ENCODE measurements at regions not wholly inside any gene's neighbourhood (a gene's known extent, or its start where the extent isn't known, plus 50 kb on each side); places are given as distances from the start of the nearest gene placed in this dataset.

DNA sequence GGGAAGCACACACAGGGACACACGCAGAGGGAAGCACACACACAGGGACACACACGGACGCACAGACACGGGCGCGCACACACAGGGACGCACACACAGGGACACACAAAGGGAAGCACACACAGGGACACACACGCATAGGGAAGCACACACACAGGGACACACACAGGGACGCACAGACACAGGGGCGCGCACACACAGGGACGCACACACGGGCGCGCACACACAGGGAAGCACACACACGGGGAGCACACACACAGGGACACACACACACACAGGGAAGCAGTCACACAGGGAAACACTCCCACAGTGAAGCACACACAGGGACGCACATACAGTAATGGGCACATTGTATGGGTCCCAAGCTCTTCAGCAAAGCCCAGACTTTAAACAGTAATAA is 685.3 kb downstream of the TRIML1 start:
- no peak for DNase-seq (ENCODE audit: low read depth)
- H3K4me3 ChIP-seq (ENCODE audit: control insufficient read depth, low read depth, low read length) = no peak overlapping the region

DNA sequence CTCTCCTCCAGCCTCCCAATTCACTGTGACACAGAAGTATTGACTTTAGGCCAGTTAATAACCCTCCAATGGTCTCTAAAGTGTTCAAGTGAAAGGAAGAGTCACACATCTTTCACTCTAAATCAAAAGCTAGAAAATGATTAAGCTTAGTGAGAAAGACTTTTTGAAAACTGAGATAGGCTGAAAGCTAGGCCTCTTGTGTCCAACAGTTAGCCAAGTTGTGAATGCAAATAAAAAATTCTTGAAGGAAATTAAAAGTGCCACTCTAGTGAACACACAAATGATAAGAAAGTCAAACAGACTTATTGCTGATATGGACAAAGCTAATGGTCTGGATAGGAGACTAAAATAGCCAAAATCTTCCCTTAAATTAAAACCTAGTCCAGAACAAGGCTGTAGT is 687.2 kb downstream of the TRIML1 start:
- H3K4me3 ChIP-seq (ENCODE audit: control insufficient read depth, low read depth, low read length) = no peak overlapping the region
- TF ChIP-seq, protein P1, sequence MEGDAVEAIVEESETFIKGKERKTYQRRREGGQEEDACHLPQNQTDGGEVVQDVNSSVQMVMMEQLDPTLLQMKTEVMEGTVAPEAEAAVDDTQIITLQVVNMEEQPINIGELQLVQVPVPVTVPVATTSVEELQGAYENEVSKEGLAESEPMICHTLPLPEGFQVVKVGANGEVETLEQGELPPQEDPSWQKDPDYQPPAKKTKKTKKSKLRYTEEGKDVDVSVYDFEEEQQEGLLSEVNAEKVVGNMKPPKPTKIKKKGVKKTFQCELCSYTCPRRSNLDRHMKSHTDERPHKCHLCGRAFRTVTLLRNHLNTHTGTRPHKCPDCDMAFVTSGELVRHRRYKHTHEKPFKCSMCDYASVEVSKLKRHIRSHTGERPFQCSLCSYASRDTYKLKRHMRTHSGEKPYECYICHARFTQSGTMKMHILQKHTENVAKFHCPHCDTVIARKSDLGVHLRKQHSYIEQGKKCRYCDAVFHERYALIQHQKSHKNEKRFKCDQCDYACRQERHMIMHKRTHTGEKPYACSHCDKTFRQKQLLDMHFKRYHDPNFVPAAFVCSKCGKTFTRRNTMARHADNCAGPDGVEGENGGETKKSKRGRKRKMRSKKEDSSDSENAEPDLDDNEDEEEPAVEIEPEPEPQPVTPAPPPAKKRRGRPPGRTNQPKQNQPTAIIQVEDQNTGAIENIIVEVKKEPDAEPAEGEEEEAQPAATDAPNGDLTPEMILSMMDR (conservative IDR thresholded peaks at IDR 0.05; ENCODE audit: control insufficient read depth, insufficient read depth, low read depth, low read length) = no peak
- no peak for DNase-seq (ENCODE audit: low read depth)

More for the DNA sequence above, 685.3 kb downstream of the TRIML1 start:
- TF ChIP-seq, protein P1 (conservative IDR thresholded peaks at IDR 0.05; ENCODE audit: control insufficient read depth, insufficient read depth, low read depth, low read length) = no peak

DNA sequence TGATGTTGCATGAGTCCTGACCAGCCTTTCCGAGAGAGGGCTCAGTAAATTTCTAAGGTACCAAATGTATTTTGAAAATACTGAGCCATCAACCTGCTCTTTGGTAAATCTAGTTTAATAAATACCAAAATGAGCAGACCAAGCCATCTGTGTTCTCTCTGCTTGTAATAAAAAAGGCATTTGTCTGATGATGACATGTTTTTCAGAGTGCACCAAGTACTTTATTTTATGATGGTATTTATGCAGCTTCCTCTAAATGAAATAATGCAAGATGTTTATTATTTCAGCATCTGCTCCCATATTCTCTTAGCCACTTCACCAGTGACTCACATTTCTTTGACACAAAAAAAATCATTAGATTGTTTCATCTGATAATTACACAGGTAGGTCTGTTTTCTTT is 700.5 kb downstream of the TRIML1 start:
- TF ChIP-seq, protein P1 (conservative IDR thresholded peaks at IDR 0.05; ENCODE audit: control insufficient read depth, insufficient read depth, low read depth, low read length) = no peak
- DNase-seq (ENCODE audit: low read depth) = peak; percentile 13

DNA sequence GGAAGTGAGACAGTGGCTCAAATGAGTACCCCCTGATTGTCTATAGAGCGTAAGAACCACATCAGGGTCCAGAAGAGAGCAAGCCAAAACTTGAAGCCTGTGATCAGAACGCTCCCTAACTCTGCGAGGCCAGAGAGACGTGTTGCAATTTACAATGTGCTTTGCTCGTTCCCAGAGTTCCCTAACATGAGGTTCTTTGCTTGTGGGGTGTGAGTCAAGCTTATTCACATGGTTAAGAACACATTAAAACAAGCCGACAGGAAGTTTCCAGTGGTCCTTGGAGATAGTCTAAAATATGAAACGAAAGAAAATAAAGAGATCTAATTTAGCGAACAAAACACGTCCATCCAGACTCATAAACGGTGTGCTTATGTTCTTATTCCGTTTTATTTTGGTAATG is 702.3 kb downstream of the TRIML1 start:
- no peak overlapping the region for H3K4me3 ChIP-seq (ENCODE audit: control insufficient read depth, low read depth, low read length)
- DNase-seq (ENCODE audit: low read depth) = no peak
- TF ChIP-seq, protein P1 (conservative IDR thresholded peaks at IDR 0.05; ENCODE audit: control insufficient read depth, insufficient read depth, low read depth, low read length) = no peak

More for the DNA sequence above, 700.5 kb downstream of the TRIML1 start:
- no peak overlapping the region for H3K4me3 ChIP-seq (ENCODE audit: control insufficient read depth, low read depth, low read length)

DNA sequence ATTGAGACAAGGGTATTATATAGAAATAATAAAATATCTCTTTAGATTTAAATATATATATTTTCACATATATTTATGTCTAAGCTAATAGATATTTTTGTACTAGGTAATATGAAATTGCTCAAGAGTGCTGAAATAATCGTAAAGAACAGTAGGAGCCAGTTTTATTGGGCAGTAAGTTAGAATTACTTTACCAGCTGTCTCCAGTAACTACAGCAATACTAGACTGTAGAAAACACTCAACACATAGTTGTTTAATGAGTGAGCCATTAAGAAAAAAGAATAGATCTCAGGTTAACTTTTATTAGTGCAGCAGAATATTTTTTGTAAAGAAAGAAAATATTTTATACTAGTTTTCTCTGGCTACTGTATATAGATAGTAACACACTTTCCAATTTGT is 715.2 kb downstream of the TRIML1 start:
- H3K4me3 ChIP-seq (ENCODE audit: control insufficient read depth, low read depth, low read length) = no peak overlapping the region
- TF ChIP-seq, protein P1 (conservative IDR thresholded peaks at IDR 0.05; ENCODE audit: control insufficient read depth, insufficient read depth, low read depth, low read length) = no peak
- DNase-seq (ENCODE audit: low read depth) = peak; percentile 15

DNA sequence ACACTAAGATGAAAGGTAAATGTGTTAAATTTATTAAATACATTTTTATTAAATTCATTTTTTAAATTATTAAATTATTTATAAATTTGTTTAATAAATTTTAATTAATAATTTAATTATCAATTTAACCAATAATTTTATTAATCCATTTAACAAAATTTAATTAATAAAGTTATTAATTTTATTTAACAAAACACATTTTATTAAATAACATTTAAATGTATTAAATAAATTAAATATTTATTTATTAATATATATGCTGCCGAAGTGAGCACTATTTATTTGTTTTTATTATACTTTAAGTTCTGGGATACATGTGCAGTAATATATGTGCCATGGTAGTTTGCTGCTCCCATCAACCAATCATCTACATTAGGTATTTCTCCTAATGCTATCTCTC is 719.5 kb downstream of the TRIML1 start:
- DNase-seq (ENCODE audit: low read depth) = no peak
- TF ChIP-seq, protein P1 (conservative IDR thresholded peaks at IDR 0.05; ENCODE audit: control insufficient read depth, insufficient read depth, low read depth, low read length) = no peak
- H3K4me3 ChIP-seq (ENCODE audit: control insufficient read depth, low read depth, low read length) = no peak overlapping the region

DNA sequence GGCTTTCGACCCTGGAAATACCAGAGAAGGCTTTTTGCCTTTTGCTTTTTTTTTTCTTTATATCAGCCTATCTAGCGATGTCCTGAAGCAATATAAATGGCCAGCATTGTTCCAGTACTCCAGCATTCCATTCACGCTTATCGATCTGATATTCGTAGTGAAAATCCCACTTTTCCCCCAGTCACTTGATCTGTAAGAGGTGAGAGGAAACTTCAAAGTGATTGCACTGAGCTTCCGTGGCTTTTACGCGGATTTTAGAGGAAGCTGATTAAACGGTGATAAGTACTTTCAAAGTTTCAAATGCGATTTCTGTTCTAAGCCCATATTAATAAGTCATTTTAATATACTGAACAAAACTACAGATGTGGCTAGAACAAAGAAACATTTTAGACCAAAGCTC is 725.5 kb downstream of the TRIML1 start:
- TF ChIP-seq, protein P1 (conservative IDR thresholded peaks at IDR 0.05; ENCODE audit: control insufficient read depth, insufficient read depth, low read depth, low read length) = no peak
- DNase-seq (ENCODE audit: low read depth) = no peak
- H3K4me3 ChIP-seq (ENCODE audit: control insufficient read depth, low read depth, low read length) = no peak overlapping the region
